Stimulated activated CD8-positive, alpha-beta memory T cell treated with anti-CD3 and anti-CD28 coated beads, Interleukin-15, amount 100 ng/mL, for 48 hours (primary cell): ENCODE measurements at regions not wholly inside any gene's neighbourhood (a gene's known extent, or its start where the extent isn't known, plus 50 kb on each side); places are given as distances from the start of the nearest gene placed in this dataset.

Source experiments
- DNase-seq, 2 donors: peaks; one replicate each; pipeline ENCODE4 v3.0.0-alpha.2; 2020; ENCODE audit warnings: low read depth in 2 of 2

DNA sequence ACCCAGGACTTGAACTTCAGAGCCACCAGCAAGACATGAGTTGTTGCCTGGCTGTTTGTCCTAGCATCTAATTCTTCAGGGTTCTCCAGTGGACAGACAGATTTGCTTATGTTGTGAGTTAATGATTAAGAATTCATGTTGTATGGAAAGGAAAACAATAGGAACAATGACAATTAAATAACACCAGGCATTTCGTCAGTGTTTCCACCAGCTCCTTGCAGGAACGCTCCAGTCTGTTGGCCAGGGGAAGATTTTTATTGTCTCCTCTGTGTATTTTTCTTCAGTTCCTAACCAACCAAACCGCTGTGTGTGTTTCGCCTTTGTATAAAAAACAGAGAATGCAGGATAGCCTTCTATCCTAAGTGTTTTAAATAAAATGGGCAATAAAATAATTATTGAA, 64.4 kb upstream of the PTGFR start:
- DNase-seq: no peak

DNA sequence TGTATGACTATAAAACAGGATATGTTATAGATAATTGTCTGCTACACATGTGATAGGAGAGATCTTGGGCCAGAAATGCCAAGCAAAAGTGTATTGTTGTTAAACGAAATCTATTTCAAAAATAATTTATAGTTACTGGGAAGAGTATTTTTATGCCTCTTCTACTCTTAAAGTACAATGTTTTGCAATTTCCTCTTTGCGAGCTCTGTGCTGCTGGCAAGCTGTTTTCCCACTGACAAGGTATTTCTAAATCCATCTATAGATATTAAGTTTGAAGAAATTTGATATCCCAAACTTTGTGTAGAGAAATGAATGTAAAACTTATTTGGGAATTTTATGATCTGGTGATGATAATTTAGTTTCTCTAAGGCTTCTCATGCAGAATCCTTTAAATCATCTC, 63.3 kb upstream of the PTGFR start:
- DNase-seq: no peak

DNA sequence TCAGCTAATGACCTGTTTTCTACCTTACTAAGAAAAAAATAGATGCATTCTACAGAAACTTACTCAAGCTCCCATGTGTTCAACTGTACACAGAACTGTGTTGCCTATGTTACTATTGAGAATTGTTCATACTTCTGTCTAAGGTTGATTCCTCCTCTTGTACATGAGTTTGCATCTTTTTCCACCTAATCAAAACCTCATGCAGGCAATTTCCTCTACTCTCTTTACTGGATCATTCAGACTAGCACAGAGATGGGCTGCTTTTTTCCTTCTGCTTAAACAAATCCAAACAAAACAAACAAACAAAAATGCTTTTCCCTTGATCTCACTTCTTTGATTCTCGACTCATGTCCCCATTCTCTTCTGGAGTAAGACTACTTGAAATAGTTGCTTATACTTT, 58.8 kb upstream of the PTGFR start:
- DNase-seq: no peak

DNA sequence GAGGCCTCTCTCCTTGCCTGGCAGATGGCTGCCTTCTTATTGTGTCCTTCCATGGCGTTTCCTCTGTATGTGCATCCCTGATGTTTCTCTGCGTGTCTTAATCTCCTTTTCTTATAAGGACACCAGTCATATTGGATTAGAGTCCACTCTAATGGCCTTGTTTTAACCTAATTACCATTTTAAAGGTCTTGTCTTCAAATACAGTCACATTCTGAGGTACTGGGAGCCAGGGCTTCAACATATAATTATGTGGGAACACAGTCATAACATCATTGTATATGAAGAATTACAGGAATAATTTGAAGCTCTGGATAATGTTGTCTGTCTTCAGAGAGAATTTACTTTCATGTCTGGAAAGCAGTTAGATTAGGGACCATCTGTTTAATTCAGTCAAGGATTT, 56.4 kb upstream of the PTGFR start:
- no peak for DNase-seq

DNA sequence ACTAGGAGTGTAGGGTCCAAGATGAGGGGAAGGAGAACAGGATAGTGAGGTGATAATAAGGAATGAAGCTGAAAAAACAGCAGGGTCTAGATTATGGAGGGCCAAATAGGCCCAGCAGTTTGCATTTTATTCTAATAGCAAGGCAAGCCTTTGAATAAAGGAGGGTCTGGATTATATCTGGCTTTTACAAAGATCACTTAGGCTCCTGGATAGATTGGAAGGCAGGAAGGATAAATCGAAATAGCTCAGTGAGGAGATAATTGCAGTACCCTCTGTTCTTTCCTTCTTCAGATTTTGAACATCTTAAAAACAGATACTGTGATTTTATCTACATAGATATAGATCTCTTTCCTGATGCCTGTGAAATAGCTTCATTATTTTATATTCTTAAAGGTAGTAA, 53.8 kb upstream of the PTGFR start:
- no peak for DNase-seq

DNA sequence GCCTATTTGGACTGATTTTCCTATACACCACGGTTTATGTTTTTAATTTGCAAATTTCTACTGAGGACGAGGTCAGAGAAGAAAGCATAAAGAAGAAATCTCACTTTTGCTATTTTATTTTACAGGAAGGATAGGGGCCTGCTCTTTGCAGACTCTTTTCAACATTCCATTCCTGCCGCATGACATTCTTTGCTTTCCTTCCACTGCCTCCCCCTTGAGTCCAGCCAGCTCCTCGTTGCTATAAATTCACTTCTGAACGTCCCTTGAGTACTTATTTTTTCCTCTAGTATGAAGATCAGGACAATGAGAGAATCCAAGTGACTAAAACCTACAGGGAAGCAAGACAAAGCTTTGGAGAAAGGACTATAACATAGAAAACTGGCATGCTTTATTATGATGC, 53.4 kb upstream of the PTGFR start:
- no peak for DNase-seq

DNA sequence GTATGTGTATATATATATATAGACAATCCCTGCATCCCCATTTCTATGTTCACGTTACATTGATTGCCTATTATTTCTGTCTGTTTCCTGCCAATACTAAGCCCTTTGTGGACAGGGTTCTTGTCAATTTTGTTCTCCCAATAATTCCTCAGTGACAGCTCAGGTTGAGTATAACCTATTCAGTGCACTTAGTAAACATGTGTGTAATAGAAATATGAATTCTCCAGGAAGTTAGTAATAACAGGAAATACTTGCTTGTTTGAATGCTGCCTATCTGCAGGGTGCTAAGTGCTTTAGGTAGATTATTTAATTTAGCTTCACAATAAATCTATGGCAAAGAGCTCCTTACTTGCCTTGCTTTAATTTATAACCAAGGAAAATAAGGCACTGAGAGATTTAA, 52.8 kb upstream of the PTGFR start:
- DNase-seq: no peak

DNA sequence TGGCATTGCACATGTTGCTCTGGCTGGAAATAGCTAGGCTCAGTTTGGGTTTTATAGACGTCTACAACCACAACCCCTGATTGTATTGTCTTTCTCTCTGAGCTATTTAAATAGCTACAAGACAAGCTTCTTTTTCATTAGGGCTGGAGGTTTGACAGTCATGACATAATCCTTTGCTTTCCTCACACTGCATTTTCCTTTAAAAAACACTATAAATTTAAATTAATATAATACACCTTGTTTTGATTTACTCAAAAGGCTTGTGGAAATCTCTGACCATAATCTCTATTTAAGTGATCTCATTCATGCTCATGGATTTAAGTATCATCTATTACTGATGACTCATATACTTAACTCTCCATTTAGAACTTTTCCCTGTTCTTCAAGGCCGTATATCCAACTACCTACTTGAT, 50.4 kb upstream of the PTGFR start:
- no peak for DNase-seq
